ENCODE measurements at regions not wholly inside any gene's neighbourhood (a gene's known extent, or its start where the extent isn't known, plus 50 kb on each side); places are given as distances from the start of the nearest gene placed in this dataset.

DNA sequence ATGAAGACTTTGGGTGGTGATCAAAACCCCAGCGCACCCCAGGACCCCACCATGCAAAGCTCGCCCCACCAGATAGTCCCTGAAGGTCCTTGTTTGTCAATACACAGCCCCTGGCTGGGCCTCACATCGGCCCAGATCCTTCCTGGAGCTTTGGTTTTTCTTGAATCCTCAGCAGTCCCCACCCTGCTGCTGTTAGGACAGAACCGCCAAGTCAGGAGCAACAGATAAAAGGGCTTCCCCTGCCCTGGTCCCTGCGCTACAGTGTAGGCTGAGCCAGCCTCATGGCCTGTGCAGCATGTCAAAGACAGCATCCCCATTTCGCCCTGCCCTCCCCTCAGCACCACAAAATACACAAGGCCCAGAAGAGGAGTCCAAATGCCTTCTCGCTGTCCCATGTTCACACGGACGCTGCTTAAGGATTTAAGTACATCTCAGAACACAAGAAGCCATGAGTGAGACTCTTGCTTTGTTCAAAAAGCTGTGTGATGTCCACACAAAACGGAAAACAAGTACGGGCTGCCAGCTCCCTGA lies 65.7 kb downstream of the PSMG1 start:
- Histone ChIP-seq H4K20me1 (replicated peaks; ENCODE audit: control insufficient read depth, extremely low read depth, insufficient read depth, low read length) (no peaks in the 10 kb centered on the region), H3K36me3 (ENCODE audit: control insufficient read depth in 2 of 2, extremely low read depth in 1 of 2, insufficient read depth in 2 of 2, low read length in 2 of 2) (no peaks in the 10 kb centered on the region), H3K27ac (ENCODE audit: insufficient read depth, low read depth, low read length) (no peak overlapping the region), H2AFZ (ENCODE audit: low read depth, low read length) (no peak overlapping the region), H3K9me3 (replicated peaks; ENCODE audit: control insufficient read depth, insufficient read depth, low read length) (no peaks in the 10 kb centered on the region), H3K4me3 (replicated peaks in 1 of 3; ENCODE audit: insufficient read depth in 1 of 3, low read depth in 1 of 3, low read length in 3 of 3) (no peak overlapping the region), H3K4me1 (ENCODE audit: control insufficient read depth, extremely low read depth, insufficient read depth, low read length) (no peaks in the 10 kb centered on the region), H3K9me1 (replicated peaks; ENCODE audit: control insufficient read depth, extremely low read depth, insufficient read depth, low read length) (no peaks in the 10 kb centered on the region), H3K9ac (replicated peaks; ENCODE audit: extremely low read depth, insufficient read depth, low read length) (no peak overlapping the region), H3K27me3 (ENCODE audit: control insufficient read depth in 2 of 2, insufficient read depth in 2 of 2, low read length in 2 of 2) (no peaks in the 10 kb centered on the region), H3K79me2 (ENCODE audit: control insufficient read depth, insufficient read depth, low read length) (no peaks in the 10 kb centered on the region), H3K4me2 (ENCODE audit: insufficient read depth, low read length) (no peak overlapping the region)
- CTCF ChIA-PET, result interaction anchor here (1.0 kb wide), 1 partner anchor 383 kb away, joined by 3 read pairs; no protein-coding TSS in a partner anchor
- no TSS peak for BruUV-seq (replicated peaks)
- dilution Hi-C loops (cut with MboI; ENCODE audit: extremely low pct_ligation_motif_present, low sequenced_read_pairs) (no loop called here), intact Hi-C loops (cut with micrococcal nuclease) (no loop called here)
- FAIRE-seq (no peak), DNase-seq (ENCODE audit: low read depth, low spot score) (no peak)
- POLR2A ChIA-PET, result no interaction called here
- TF ChIP-seq MYC (IDR thresholded peaks at IDR 0.05; ENCODE audit: low read depth, low read length), result no peak
- TF ChIP-seq, protein P1, sequence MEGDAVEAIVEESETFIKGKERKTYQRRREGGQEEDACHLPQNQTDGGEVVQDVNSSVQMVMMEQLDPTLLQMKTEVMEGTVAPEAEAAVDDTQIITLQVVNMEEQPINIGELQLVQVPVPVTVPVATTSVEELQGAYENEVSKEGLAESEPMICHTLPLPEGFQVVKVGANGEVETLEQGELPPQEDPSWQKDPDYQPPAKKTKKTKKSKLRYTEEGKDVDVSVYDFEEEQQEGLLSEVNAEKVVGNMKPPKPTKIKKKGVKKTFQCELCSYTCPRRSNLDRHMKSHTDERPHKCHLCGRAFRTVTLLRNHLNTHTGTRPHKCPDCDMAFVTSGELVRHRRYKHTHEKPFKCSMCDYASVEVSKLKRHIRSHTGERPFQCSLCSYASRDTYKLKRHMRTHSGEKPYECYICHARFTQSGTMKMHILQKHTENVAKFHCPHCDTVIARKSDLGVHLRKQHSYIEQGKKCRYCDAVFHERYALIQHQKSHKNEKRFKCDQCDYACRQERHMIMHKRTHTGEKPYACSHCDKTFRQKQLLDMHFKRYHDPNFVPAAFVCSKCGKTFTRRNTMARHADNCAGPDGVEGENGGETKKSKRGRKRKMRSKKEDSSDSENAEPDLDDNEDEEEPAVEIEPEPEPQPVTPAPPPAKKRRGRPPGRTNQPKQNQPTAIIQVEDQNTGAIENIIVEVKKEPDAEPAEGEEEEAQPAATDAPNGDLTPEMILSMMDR (IDR thresholded peaks at IDR 0.05; ENCODE audit: extremely low read depth in 1 of 2, insufficient read depth in 1 of 2, low read depth in 1 of 2, low read length in 2 of 2), result no peak
- TF ChIP-seq FOS (IDR thresholded peaks at IDR 0.05; ENCODE audit: borderline replicate concordance, insufficient read depth, low read length), result no peak
- no peak for TF ChIP-seq JUN (IDR thresholded peaks at IDR 0.05; ENCODE audit: borderline replicate concordance, insufficient read depth, insufficient read length, low read depth)
- TF ChIP-seq GATA2 (IDR thresholded peaks at IDR 0.05; ENCODE audit: insufficient read depth, insufficient read length, low read depth, low read length), result no peak
- TF ChIP-seq POLR2AphosphoS5 (IDR thresholded peaks at IDR 0.05; ENCODE audit: insufficient read depth, low read depth, low read length), result no peak
- no peak for TF ChIP-seq MAX (IDR thresholded peaks at IDR 0.05; ENCODE audit: insufficient read depth, insufficient read length)
- no peak for TF ChIP-seq POLR2A (IDR thresholded peaks at IDR 0.05; ENCODE audit: low read depth, low read length)
- TF ChIP-seq EZH2 (IDR thresholded peaks at IDR 0.05; ENCODE audit: borderline replicate concordance, low read depth, low read length, severe bottlenecking), result no peak

Measured in endothelial cell of umbilical vein (primary cell).